ENCODE measurements at regions not wholly inside any gene's neighbourhood (a gene's known extent, or its start where the extent isn't known, plus 50 kb on each side); places are given as distances from the start of the nearest gene placed in this dataset.

- TF ChIP-seq CTCF (IDR thresholded peaks at IDR 0.05; ENCODE audit: poor library complexity) = no peak
- no peak for TF ChIP-seq EZH2 (IDR thresholded peaks at IDR 0.05; ENCODE audit: borderline replicate concordance)
- TF ChIP-seq EZH2phosphoT487 (IDR thresholded peaks at IDR 0.05; ENCODE audit: low read depth, severe bottlenecking, unreplicated experiment) = no peak
Observed at GRCh38 chr14:94885481-94886155, 115.7 kb upstream of the GSC start.
